ENCODE measurements at regions not wholly inside any gene's neighbourhood (a gene's known extent, or its start where the extent isn't known, plus 50 kb on each side); places are given as distances from the start of the nearest gene placed in this dataset.
A peak's percentile ranks its signal among the peaks of the same experiment; 100 is the strongest.

GRCh38 chr5:89712134-89712700 is 697.3 kb downstream of the CETN3 start:
- TF ChIP-seq CTCF (IDR thresholded peaks at IDR 0.05; ENCODE audit: insufficient read depth, low read depth, low read length, missing control alignments): no peak
- DNase-seq (ENCODE audit: low read depth): no peak

GRCh38 chr5:89711526-89711925 is 698.0 kb downstream of the CETN3 start:
- DNase-seq (ENCODE audit: low read depth): no peak
- no peak overlapping the region for H3K4me3 ChIP-seq (ENCODE audit: low read depth, low read length)
- TF ChIP-seq CTCF (IDR thresholded peaks at IDR 0.05; ENCODE audit: insufficient read depth, low read depth, low read length, missing control alignments): no peak

More at GRCh38 chr5:89712134-89712700, 697.3 kb downstream of the CETN3 start:
- H3K4me3 ChIP-seq (ENCODE audit: low read depth, low read length): no peak overlapping the region

GRCh38 chr5:89710006-89710405 is 699.5 kb downstream of the CETN3 start:
- DNase-seq (ENCODE audit: low read depth): no peak
- no peak for TF ChIP-seq CTCF (IDR thresholded peaks at IDR 0.05; ENCODE audit: insufficient read depth, low read depth, low read length, missing control alignments)

GRCh38 chr5:89707891-89708290 is 701.7 kb downstream of the CETN3 start:
- no peak for TF ChIP-seq CTCF (IDR thresholded peaks at IDR 0.05; ENCODE audit: insufficient read depth, low read depth, low read length, missing control alignments)
- no peak overlapping the region for H3K4me3 ChIP-seq (ENCODE audit: low read depth, low read length)
- peak; percentile 2 for DNase-seq (ENCODE audit: low read depth)

More at GRCh38 chr5:89710006-89710405, 699.5 kb downstream of the CETN3 start:
- no peak overlapping the region for H3K4me3 ChIP-seq (ENCODE audit: low read depth, low read length)

GRCh38 chr5:89706731-89707130 is 702.8 kb downstream of the CETN3 start:
- no peak for DNase-seq (ENCODE audit: low read depth)
- H3K4me3 ChIP-seq (ENCODE audit: low read depth, low read length): no peak overlapping the region
- no peak for TF ChIP-seq CTCF (IDR thresholded peaks at IDR 0.05; ENCODE audit: insufficient read depth, low read depth, low read length, missing control alignments)

- H3K4me3 ChIP-seq (ENCODE audit: low read depth, low read length): no peak overlapping the region
- no peak for DNase-seq (ENCODE audit: low read depth)
- no peak for TF ChIP-seq CTCF (IDR thresholded peaks at IDR 0.05; ENCODE audit: insufficient read depth, low read depth, low read length, missing control alignments)
These were observed 705.7 kb downstream of the CETN3 start for GRCh38 chr5:89703817-89704216.

GRCh38 chr5:89698028-89698427 is 711.5 kb downstream of the CETN3 start:
- H3K4me3 ChIP-seq (ENCODE audit: low read depth, low read length): no peak overlapping the region
- no peak for TF ChIP-seq CTCF (IDR thresholded peaks at IDR 0.05; ENCODE audit: insufficient read depth, low read depth, low read length, missing control alignments)
- DNase-seq (ENCODE audit: low read depth): no peak

Measured in GM12865 (cell line).